GM19372 (cell line): ENCODE measurements at regions not wholly inside any gene's neighbourhood (a gene's known extent, or its start where the extent isn't known, plus 50 kb on each side); places are given as distances from the start of the nearest gene placed in this dataset.

Experiments
- ATAC-seq: cut with Tn5 transposase; IDR thresholded peaks from one replicate; pipeline ENCODE4 v1.9.1; 2021; ENCODE audit warnings: mild to moderate bottlenecking, low read depth, moderate library complexity; ENCODE audit not compliant: unreplicated experiment

DNA sequence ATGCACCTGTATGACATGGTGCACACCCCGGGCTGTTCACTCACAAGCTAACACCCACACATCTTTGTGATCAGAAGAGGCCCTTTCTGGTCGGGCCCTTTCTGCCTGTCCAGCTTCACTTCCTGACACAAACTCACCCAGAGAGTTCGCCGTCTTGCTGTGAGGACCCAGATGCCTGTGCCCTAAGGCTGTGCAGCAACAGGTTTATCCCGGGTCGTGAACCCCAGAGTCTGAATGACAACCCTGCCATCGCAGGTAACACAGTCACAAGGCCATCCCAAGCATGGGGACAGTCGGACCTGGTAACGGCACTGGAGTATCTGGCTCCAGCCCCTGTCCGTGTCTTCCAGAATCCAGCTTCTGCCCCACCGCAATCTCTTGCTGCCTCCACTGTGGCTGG, 235.1 kb downstream of the BUD13 start:
- ATAC-seq = no peak

DNA sequence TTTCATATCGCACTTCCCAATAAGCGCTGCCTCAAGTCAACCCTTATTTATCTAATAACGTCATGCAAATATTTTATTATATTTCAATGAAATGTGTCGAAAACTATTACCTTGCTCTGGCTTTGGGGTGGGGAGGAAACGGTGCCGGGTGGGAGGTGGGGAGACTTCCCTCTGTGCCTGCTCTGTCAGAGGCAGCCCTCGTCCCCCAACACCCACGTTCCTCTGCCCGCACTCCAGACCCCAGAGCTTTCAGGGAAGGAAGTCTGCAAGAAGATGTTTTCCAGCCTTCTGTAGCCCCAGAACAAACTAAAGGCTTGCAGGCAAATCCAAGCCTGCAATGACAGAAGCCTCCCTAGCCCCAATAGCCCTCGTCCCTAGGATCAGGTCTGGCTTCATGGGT, 235.7 kb downstream of the BUD13 start:
- no peak for ATAC-seq

DNA sequence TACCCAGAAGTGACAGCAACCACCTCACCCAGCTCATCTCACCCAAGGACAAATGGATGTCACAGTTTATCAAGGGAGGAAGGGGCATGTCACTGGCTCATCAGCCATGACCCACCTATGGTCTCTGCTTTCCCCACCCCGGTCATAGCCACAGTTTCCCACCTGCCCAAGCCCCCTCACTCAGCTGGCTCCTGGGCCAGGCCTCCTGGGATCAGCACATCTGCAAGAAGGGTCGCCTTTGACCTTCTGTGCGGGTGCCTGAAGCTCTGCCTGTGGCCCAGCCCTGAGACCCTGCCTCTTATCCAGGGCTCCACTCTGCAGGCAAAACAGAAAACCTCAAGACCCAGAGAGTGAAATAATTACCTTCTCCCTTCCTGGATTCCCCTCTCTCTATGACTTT, 236.4 kb downstream of the BUD13 start:
- no peak for ATAC-seq

DNA sequence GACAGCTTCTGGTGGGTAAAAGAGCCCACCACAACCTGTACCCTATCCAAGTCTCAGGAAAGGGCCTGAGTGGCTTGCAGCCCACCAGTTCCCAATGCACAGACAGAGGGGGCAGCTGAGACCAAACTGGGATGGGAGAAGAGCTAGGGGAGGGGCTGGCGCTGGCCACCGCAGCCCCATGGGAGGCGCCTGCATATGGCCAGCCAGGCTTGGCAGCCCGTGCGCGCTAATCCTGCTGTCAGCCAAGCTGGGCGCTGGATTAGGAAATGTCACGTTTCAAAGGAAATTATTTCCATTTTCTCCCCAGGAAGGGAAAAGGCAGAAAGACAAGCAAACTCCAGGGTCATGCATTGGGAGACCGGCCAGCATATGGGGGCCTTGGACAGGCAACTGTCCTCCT, 236.8 kb downstream of the BUD13 start:
- no peak for ATAC-seq

DNA sequence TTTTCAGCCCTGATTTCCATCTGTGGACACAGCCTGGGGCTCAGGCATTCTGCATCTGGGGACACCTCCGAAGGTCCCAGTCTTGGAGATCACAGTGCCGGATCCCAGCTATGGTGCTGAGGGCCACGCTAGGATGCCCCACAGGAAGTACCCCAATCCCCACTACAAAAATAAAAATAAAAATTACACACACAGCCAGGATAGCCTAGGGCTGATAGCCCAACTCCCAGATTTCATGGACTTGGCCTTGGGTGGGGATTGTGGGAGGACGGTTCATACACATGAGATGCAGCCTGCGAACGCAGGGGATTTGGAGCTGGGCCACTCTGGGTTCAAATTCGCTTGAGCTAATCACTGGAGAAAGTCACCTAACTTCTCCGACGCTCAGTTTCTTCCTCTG, 237.7 kb downstream of the BUD13 start:
- ATAC-seq = no peak

DNA sequence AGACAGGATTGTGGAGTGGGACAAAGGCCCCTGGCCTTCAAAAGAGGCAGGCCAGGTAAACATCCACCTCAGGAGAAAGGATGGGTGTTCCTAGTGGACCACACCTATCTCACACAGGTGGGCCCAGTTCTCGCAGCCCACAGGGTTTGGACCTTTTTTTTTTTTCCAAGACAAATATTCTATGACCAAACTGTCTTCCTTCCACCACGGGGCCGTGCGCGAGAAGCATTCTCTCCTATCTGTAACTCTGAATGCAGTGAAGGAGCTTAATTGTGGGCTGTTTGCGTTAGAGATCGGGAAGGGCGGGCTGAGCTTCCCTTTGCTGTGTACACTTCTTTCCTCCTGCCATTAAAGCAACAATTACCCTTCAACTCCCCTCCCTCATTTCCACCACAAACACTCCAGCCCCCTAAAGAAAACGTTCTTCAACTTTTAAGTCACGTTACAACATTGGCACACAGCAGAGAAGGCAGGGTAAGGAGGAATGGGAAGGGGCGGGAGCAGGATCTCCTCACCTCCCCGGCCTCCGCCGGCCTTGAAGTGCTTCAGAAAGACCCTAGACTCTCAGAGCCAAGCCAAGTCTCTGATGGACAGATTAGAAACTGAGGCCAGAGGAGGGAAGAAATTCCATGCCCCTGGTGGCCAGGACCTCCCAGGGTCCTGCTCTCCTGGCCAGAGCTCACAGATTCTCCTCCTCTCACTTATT, 238.4 kb downstream of the BUD13 start:
- no peak for ATAC-seq

DNA sequence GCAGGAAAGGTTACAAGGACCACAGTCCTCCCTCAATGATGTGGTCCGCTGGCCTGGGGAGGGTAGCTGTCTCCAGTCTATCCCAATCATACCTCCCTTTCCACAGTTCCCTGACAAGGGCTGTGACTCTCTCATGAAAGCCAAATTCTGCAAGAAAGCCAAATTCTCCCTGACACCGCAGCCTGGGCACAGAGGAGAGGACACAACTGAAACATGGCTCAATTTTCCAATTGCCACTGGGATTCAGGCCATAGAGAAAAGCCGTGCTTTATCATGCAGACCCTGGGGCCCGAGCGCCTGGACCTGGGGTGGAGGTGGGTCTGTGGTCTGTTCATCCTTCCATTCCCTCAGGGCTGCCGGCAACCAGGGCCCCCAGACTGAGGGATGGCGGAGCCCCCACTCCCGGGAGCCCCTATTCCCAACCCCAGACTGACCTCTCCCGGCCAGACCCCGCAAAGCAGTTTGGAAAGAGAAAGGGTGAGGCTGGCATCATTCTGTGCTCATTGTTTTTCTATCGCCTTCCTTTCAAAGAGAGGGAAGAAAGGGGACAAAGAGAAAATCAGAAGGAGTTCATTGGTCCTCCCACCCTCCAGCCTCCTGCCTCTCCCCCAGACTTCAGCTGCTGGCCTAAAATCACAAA, 239.5 kb downstream of the BUD13 start:
- no peak for ATAC-seq

DNA sequence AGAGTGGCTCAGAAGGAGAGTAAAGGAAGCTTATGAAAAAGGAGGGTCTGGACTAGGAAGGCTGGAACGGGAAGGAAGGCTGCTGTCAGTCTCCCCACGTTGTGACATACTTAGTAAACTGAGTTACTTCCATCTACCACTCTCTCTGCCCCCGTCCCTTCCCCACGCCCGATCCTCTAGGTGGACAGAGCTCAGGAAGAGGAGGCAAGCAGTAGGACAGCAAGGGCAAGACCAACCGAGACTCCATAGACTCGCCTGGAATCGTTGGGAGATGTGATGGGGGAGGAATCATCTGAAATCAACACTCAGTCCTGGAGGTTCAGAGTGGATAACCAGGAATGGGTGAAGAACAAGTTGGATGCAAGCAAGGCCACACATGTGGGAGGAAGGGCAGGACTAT, 240.7 kb downstream of the BUD13 start:
- no peak for ATAC-seq

DNA sequence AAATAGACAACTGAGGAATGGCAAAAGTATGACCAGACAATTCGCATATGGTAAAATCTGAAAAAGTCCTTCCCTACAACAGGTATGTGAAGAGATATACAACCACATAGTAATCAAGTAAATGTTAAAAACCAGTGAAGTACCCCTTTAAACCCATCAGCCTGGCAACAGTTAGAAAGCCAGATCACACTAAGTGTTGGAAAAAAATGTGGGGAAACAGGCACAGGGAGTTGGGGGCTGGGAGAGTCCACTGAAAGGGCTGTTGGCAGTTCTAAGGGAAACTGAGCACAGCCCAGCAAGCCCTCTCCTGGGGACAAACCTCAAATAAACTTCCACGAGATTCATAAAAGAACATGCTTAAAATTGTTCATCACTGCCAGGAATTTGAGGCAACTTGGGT, 242.1 kb downstream of the BUD13 start:
- ATAC-seq = no peak

DNA sequence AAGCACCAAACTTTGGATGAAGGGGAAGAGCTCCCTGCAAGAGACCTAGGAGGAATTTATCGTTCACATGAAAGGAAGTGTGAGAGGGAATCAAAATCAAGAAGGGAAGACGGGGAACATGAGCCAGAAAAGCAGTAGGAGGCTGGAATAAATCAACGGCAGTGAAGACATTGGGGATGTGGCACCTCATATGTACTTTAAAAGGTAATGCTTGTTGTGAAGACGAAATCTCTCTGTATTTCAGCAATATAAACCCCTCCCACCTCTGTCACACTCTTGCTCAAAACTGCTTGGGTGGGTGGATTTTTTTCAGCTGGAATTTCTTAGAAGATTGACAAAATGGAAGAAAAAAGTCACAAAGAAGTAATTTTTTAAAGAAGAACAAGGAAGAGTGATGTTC, 243.5 kb downstream of the BUD13 start:
- ATAC-seq = no peak

DNA sequence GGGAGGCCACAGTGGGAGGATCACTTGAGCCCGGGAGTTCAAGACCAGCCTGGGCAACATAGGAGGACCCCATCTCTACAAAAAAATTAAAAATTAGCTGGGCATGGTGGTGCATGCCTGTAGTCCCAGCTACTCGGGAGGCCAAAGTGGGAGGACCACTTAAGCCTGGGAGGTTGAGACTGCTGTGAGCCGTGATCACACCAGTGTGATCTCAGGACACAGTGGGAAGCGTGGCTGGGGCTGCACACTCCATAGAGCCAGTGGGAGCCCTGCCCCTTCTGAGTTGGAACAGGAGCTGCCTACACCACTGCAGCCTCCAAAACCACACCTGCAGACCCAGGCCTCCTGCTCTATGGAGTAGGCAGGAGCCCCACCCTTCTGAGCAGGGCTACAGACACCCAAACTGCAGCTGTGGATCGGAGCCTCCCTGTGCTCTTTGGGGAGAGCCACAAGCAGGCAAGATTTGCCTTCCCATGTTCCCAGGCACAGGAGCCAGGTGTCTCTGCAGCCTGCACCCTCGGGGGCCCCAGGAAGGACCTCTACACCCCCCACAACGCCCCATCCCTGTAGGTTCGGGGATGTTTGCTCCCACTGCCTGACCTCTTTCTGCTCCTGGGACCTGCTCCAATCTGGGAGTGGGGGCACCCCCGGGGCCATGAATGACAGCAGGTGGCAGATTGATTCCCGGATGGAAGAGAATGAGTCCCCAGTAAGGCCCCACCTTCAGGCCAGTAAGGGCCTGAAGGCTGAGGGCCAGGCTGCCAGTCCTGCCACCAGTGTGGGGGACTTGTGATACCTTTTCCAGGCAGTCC, 245.4 kb downstream of the BUD13 start:
- no peak for ATAC-seq

DNA sequence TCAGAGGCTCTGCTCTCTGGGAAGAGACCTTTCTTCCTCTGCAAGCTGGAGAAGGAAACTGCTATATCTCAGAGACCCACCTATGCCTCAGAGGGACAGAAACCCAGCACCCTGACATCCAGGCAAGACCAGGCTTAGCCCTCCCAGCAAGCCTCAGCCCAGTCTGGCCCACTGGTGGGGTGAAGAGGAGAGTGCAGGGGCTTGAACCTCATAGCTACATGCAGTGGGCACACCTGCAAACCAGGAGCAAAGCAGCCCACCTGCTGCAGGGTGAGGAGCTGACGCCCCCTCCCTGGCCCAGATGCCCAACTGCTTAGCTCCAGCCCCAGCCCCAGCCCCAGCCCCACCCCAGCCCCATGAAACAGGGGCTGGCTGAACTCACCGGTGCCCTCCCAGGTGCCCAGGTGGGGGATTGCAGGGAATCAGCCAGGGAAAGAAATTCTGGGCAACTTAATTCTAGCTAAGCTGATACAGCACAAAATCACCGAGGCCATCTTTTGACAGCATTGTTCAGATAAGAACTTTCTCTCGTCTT, 246.8 kb downstream of the BUD13 start:
- ATAC-seq = no peak

DNA sequence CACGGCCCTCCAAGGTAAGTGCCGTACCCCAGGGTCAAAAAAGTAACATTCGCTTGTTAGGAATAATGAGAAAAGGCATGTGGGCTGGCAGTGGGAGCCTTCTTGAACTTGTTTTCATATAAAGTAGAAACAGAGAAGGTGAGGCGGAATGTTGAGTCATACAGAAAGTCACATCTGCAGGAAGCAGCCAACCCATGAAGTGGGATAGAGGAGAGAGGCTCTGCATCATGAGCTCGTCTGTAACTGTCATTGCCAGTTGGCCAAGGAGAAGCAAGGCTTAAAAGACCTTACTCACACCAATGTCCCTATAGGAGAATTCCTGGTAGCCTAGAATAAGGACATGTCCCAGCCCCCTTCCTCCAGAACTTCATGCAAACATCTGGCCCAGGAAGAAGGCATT, 253.3 kb downstream of the BUD13 start:
- ATAC-seq = no peak

DNA sequence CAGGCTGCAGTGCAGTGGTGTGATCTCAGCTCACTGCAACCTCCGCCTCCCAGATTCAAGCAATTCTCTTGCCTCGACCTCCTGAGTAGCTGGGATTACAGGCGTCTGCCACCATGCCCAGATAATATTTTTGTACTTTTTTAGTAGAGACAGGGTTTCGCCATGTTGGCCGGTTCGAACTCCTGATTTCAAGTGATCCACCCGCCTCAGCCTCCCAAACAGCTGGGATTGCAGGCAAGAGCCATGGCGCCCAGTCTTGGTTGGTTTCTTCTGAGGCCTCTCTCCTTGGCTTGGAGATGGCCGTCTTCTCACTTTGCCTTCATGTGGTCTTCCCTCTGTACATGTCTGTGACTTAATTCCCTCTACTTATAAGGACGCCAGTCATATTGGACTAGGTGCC, 254.6 kb downstream of the BUD13 start:
- no peak for ATAC-seq

DNA sequence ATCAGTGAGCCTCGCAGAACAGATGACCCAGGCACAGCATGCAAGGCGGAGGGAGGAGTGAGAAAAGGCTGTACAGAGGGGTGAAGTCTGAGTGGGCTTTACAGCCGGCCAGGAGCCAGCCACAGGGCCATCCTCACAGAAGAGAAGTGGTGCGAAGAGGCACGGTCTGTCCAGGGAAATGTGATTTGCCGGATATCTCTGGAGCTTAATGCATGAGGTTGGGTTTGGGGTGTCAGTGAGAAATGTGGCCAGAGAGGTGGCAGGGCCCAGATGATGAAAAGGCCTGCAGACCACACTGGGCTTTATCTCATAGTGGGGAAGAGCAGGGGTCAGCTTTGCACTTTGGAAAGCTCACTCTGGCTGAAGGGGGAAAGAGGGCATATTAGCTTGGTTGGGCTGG, 255.2 kb downstream of the BUD13 start:
- no peak for ATAC-seq

DNA sequence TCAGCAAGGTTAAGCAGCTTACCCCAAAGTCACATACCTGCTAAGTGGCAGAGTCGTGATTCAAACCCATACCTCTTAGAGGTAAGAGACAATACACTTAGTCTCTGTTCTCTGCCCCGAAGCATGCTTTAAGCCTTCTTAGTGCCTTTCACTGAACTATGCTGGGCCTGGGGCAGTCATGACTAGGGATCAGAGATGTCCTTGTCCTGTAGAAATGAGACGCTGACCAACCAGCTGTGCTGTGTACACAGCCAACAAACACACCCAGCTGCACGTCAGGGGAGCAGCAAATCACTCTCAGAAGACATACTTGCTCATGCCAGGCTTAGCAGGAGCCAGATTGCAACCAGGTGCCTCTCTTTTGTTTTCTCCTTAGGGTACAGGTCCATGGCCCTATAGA, 255.7 kb downstream of the BUD13 start:
- no peak for ATAC-seq

DNA sequence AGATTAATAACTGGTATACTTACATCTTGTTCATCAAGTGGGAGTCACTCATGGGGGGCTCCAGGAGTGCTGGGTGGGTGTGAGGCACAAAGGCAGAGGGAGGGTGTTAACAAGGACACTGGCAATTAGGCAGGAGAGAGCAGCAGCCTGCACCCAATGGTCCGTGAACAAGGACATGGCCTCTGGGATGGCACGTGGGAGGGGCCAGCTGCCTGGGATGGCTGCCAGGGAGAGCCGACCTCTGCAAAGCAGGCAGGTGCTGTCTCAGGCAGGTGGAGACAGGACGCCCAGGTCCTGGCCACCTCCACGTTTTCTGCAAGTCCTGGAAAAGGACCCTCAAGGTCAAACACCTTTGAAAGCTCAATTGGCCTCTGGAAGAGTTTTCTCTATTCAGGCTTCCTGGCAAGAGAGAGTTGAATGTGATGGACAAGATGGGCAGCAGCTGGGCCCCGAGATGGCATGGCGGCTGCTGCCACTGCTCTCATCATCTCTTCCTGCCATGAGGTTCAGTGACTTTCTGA, 257.1 kb downstream of the BUD13 start:
- ATAC-seq = no peak

DNA sequence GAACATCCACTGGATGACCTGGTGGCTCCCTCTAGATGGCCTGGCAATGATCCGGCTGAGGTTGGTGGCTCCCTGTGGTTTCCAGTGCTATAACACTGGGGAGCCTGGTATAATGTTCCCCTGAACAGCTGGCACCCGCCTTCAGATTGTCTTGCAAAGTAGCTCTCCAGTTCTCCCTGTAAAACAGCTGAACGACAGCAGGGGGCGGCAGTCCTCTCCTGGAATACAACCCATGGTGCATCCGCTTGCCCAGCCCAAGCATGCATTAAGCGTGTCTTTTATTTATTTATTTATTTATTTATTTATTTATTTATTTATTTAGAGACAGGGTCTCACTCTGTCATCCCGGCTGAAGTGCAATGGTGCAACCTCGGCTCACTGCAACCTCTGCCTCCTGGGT, 258.9 kb downstream of the BUD13 start:
- ATAC-seq = no peak

DNA sequence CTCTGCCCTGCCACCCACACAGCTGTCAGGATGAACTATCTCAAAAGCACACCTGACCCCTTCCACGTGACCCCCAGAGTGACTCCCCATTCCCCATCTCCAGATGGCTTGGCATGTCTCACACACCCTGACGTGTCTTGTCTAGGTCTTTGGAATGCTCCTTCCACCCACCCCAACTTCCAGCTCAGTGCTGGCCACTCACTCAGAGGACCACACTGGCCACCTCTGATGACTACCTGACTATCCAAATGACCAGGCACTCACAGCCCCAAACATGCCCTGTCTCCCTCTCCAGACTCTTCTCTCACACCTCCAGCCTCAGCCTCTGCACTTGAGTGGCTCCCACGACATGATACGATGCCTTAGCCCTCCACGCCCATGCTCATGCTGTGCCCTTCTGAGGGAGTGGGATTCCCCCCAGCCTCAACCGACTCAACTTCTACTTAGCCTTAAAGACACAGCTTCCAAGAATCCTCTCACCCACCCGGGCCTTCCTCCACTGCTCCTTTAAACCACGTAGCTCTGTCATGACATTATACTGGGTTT, 259.4 kb downstream of the BUD13 start:
- ATAC-seq = no peak

DNA sequence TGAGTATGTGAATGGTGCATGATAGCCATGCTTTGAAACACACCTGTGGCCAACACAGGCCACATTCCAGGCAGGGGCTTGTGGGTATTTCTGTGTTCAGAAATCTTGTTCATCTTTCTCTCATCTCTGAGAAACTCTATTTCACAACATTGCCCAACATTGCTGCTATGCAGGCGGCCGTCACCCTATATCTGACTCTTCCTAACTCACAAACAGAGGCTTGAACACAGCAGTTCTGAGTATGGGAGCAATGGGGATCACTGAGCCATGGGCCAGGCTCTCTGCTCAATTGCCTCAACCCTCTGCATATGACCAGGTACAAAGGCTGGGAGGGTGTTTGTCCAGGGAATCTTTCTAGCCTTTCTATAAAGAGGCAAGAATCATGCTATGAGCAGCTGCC, 259.9 kb downstream of the BUD13 start:
- ATAC-seq = no peak

DNA sequence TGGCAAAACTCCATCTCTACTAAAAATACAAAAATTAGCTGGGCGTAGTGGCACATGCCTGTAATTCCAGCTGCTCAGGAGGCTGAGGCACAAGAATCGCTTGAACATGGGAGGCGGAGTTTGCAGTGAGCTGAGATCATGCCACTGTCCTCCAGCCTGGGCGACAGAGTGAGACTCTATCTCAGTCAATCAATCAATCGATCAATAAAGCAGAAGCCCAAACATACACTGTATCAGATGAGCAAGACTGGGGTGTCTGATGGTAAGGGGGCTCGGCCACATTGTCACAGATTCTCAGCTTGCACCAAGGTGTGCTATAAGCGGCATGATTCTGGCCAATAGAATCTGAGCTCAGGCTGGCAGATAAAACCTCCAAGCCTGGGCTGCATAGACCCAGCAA, 261.1 kb downstream of the BUD13 start:
- ATAC-seq = no peak
